Kidney (tissue), 13 donors: ENCODE measurements at regions not wholly inside any gene's neighbourhood (a gene's known extent, or its start where the extent isn't known, plus 50 kb on each side); places are given as distances from the start of the nearest gene placed in this dataset.

Source experiments
- DNase-seq, 5 donors: peaks; one replicate each; pipeline ENCODE4 v3.0.0-alpha.2; 2013 to 2020
- FAIRE-seq: peaks from 2 replicates; lab custom pipeline; 2012; peaks lifted over from hg19 to GRCh38; lab: Jason Lieb, UNC
- H3K27ac ChIP-seq, 2 donors: one replicate each; pipeline ENCODE4 v1.7.0; 2013; ENCODE audit warnings: low read depth in 2 of 2, low read length in 2 of 2, inconsistent platforms in 1 of 2
- H3K27me3 ChIP-seq: one replicate; pipeline ENCODE4 v1.7.1; 2013; ENCODE audit warnings: low read length, inconsistent platforms; ENCODE audit not compliant: control insufficient read depth, insufficient read depth
- H3K36me3 ChIP-seq, 3 donors: one replicate each; pipeline versions ENCODE4 v1.7.0 to v1.7.1; 2013; ENCODE audit warnings: low read length in 3 of 3, control low read depth in 1 of 3, inconsistent platforms in 1 of 3; ENCODE audit not compliant: insufficient read depth in 3 of 3, control insufficient read depth in 2 of 3
- H3K4me1 ChIP-seq, 3 donors: one replicate each; pipeline versions ENCODE4 v1.7.0 to v1.7.1; 2013; ENCODE audit warnings: low read length in 3 of 3, inconsistent platforms in 1 of 3, low read depth in 1 of 3; ENCODE audit not compliant: control insufficient read depth in 2 of 3, insufficient read depth in 2 of 3
- H3K4me3 ChIP-seq, 3 donors: one replicate each; pipeline versions ENCODE4 v1.7.0 to v1.8.1; 2013; ENCODE audit warnings: low read length in 3 of 3, control low read depth in 1 of 3, inconsistent platforms in 1 of 3
- H3K9ac ChIP-seq, 3 donors: one replicate each; pipeline versions ENCODE4 v1.7.0 to v1.7.1; 2013; ENCODE audit warnings: low read length in 3 of 3, control low read depth in 1 of 3, inconsistent platforms in 1 of 3
- H3K9me3 ChIP-seq, 3 donors: one replicate each; pipeline versions ENCODE4 v1.7.0 to v1.7.1; 2013; ENCODE audit warnings: low read length in 3 of 3, control low read depth in 1 of 3, inconsistent platforms in 1 of 3; ENCODE audit not compliant: control insufficient read depth in 2 of 3, insufficient read depth in 1 of 3
- intact Hi-C: fragments of 100-400 bp; cut with DNase I; formaldehyde crosslinking; loops from one replicate; pipeline ENCODE4 v1.11.1; 2022
- TF ChIP-seq, protein P1 (sequence below): IDR thresholded peaks from 3 replicates; pipeline ENCODE4 v1.5.1; 2012; ENCODE audit warnings: mild to moderate bottlenecking, moderate library complexity, borderline replicate concordance; ENCODE audit not compliant: insufficient read depth; ENCODE audit errors: extremely low read depth
- donor health status: control.
- donor health status: control.
- donor health status: control.
- donor health status: control.
- donor health status: control.
- donor health status: DM: yes; HTN: yes; CAD: no.
- donor health status: Normal renal cell carcinoma (clear cell type).

DNA sequence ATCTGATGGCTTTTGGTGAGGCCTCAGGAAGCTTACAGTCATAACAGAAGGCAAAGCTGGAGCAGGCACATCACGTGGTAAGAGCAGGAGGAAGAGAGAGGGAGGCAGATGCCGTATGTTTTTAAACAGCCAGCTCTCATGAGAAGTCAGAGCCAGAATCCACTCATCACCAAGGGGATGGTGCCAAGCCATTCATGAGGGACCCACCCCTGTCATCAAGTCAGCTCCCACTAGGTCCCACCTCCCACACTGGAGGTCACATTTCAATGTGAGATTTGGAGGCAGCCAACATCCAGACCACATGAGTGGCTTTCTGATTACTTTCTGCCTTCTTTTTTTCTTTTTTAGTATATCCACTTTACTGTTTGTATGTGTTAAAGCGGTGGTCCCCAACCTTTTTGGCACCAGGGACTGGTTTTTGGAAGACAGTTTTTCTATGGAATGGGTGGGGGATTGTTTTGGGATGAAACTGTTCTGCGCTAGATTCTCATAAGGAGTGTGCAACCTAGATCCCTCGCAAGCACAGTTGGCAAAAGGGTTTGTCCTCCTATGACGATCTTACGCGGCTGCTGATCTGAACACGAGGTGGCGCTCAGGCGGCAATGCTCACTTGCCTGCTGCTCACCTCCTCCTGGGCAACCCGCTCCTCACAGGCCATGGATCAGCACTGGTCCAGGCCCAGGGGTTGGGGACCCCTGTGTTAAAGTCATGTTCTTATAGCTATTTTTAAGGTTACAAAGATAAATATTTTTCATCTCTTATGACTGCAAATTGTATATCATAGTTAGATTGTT lies 61.7 kb downstream of the SLIT2 start:
- FAIRE-seq: no peak
- H3K36me3 ChIP-seq: no peaks in the 10 kb centered on the region
- intact Hi-C loops: no loop called here

DNA sequence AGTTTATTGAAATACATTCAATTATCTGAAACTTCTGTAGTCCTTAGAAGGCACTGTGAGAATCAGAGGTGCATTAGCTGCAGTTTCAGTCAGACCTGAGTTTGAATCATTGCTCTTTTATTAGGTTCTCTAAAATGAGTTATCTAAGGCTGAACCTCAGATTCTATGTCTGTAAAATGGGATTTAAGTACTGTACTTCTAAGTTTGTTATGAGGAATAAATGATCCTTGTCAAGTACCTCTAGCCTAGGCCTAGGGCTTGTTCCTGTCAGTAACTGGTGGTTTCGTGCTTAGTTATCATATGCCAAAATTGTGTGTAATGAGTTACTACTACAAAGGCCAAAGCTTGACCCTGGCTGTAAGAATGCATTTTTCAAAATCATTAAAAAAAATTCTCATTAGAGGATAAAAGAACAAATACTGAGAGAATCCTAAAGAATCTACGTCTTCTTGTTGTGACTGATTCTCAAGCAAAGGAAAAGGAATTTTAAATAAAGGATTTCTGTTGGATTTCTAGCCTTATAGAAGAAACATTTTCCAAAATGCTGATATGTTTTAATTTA lies 65.8 kb downstream of the SLIT2 start:
- H3K9ac ChIP-seq: no peak overlapping the region

More for the DNA sequence above, 61.7 kb downstream of the SLIT2 start:
- Histone ChIP-seq H3K4me3 (no peak overlapping the region), H3K27me3 (no peaks in the 10 kb centered on the region), H3K9me3 (no peaks in the 10 kb centered on the region), H3K9ac (no peak overlapping the region), H3K27ac (no peak overlapping the region), H3K4me1 (peaks cover 0 to 5% (median 2%) of the 10 kb centered on the region in 3 donors)
- no peak for DNase-seq
- TF ChIP-seq, protein P1, sequence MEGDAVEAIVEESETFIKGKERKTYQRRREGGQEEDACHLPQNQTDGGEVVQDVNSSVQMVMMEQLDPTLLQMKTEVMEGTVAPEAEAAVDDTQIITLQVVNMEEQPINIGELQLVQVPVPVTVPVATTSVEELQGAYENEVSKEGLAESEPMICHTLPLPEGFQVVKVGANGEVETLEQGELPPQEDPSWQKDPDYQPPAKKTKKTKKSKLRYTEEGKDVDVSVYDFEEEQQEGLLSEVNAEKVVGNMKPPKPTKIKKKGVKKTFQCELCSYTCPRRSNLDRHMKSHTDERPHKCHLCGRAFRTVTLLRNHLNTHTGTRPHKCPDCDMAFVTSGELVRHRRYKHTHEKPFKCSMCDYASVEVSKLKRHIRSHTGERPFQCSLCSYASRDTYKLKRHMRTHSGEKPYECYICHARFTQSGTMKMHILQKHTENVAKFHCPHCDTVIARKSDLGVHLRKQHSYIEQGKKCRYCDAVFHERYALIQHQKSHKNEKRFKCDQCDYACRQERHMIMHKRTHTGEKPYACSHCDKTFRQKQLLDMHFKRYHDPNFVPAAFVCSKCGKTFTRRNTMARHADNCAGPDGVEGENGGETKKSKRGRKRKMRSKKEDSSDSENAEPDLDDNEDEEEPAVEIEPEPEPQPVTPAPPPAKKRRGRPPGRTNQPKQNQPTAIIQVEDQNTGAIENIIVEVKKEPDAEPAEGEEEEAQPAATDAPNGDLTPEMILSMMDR: no peak

DNA sequence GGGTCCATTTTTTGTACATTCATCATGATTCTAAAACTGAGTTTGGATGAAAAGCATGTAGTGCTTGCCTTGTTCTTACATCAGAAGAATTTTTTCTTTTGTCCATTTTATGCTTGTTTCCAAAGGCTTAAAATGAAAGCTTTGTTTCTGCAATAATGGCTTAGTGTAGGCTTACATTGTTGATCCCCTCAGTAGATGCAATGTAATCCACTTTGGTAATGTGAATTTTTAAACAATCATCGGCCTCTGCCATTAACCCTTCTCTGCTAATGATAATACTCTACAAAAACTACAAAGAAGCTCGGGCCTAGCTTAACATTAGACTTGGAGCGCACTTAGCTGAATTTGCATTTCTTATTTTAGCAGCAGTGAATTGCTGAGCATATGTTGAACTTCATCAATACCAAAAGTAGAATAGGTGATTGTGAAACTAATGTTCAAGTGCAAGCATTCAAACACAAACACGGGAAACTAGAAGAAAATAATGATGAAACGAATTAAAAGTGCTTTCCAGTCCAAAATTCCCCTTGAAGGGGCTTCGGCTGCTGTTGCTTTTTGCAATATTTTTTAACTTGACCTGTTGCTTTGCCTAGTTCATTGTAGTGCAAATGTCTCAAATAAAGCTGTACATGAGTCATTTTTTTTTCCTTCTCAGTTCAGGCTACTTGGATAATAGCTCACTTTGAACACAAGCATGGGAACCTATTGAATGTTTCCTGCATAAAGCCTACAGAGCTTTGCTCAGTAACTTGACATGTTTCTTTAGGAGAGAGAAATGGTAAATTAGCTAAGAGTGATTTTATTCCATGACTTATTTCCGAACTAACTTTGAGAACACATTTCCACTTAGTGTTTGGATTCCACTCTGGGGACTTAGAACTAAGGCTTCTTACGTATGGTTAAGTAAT lies 66.5 kb downstream of the SLIT2 start:
- Histone ChIP-seq H3K9ac (no peak overlapping the region), H3K4me3 (peak overlapping the region in 1 of 3 donors; percentile 23), H3K36me3 (no peaks in the 10 kb centered on the region), H3K27me3 (no peaks in the 10 kb centered on the region), H3K27ac (no peak overlapping the region), H3K4me1 (peaks cover 0 to 5% (median 2%) of the 10 kb centered on the region in 3 donors), H3K9me3 (no peaks in the 10 kb centered on the region)
- no peak for FAIRE-seq
- no peak for DNase-seq
- intact Hi-C loops: no loop called here
- TF ChIP-seq, protein P1: no peak

More for the DNA sequence above, 65.8 kb downstream of the SLIT2 start:
- no peak for DNase-seq
- no peaks in the 10 kb centered on the region for H3K27me3 ChIP-seq
- peaks cover 0 to 5% (median 2%) of the 10 kb centered on the region in 3 donors for H3K4me1 ChIP-seq
- FAIRE-seq: no peak
- H3K9me3 ChIP-seq: no peaks in the 10 kb centered on the region
- H3K4me3 ChIP-seq: peak overlapping the region in 1 of 3 donors; percentile 23
- intact Hi-C loops: no loop called here
- TF ChIP-seq, protein P1: no peak
- no peaks in the 10 kb centered on the region for H3K36me3 ChIP-seq
- no peak overlapping the region for H3K27ac ChIP-seq
